CD14-positive monocyte (primary cell): ENCODE measurements at regions not wholly inside any gene's neighbourhood (a gene's known extent, or its start where the extent isn't known, plus 50 kb on each side); places are given as distances from the start of the nearest gene placed in this dataset.

Experiments used
- DNase-seq, 3 donors: peaks; one replicate each; pipeline ENCODE4 v3.0.0-alpha.2; 2011 to 2022
- H2AFZ ChIP-seq: 2 replicates; pipeline ENCODE4 v1.6.0; 2012; ENCODE audit warnings: mild to moderate bottlenecking, low read depth, low read length, inconsistent platforms; ENCODE audit not compliant: insufficient read depth, poor library complexity, severe bottlenecking
- H3K27ac ChIP-seq, 2 donors: 1 replicate in 1 of 2; 2 replicates in 1 of 2; pipeline ENCODE4 v1.5.1; 2012 to 2013; ENCODE audit warnings: low read length in 2 of 2, control low read depth in 1 of 2, inconsistent platforms in 1 of 2, low read depth in 1 of 2, mild to moderate bottlenecking in 1 of 2
- H3K27me3 ChIP-seq, 2 donors: one replicate each; pipeline versions ENCODE4 v1.6.0 to v1.6.1; 2011 to 2013; ENCODE audit warnings: low read length in 2 of 2; ENCODE audit not compliant: control insufficient read depth in 2 of 2, insufficient read depth in 2 of 2
- H3K36me3 ChIP-seq, 2 donors: replicated peaks in 1 of 2; 1 replicate in 1 of 2; 2 replicates in 1 of 2; pipeline versions ENCODE4 v1.5.1 to v1.6.1; 2012 to 2013; ENCODE audit warnings: low read length in 2 of 2, control low read depth in 1 of 2, inconsistent platforms in 1 of 2, mild to moderate bottlenecking in 1 of 2; ENCODE audit not compliant: insufficient read depth in 2 of 2, control insufficient read depth in 1 of 2
- H3K4me1 ChIP-seq, 2 donors: 1 replicate in 1 of 2; 2 replicates in 1 of 2; pipeline versions ENCODE4 v1.5.1 to v1.6.1; 2012 to 2013; ENCODE audit warnings: low read length in 2 of 2, control low read depth in 1 of 2, inconsistent platforms in 1 of 2, mild to moderate bottlenecking in 1 of 2, moderate library complexity in 1 of 2; ENCODE audit not compliant: insufficient read depth in 2 of 2, control insufficient read depth in 1 of 2
- H3K4me2 ChIP-seq: replicated peaks from 2 replicates; pipeline ENCODE3; 2012; ENCODE audit warnings: low read length, moderate library complexity, mild to moderate bottlenecking; ENCODE audit not compliant: poor library complexity, severe bottlenecking; ENCODE audit errors: extremely low read depth
- H3K4me3 ChIP-seq, 3 experiments: fragments of 200-600 bp in 1 of 3; sonication (generic) in 1 of 3; replicated peaks in 1 of 3; 1 replicate in 2 of 3; 2 replicates in 1 of 3; pipeline ENCODE4 v1.5.1; 2011 to 2013; ENCODE audit warnings: low read length in 3 of 3, mild to moderate bottlenecking in 3 of 3, control low read depth in 2 of 3, low read depth in 2 of 3, inconsistent platforms in 1 of 3, moderate library complexity in 1 of 3
- H3K79me2 ChIP-seq: 2 replicates; pipeline ENCODE4 v1.6.0; 2012; ENCODE audit warnings: mild to moderate bottlenecking, control low read depth, inconsistent platforms, low read length, moderate library complexity; ENCODE audit not compliant: insufficient read depth
- H3K9ac ChIP-seq: 2 replicates; pipeline ENCODE4 v1.6.0; 2017; ENCODE audit warnings: low read length, mild to moderate bottlenecking; ENCODE audit not compliant: insufficient read depth, poor library complexity, severe bottlenecking
- H3K9me3 ChIP-seq, 2 donors: replicated peaks in 1 of 2; 1 replicate in 1 of 2; 2 replicates in 1 of 2; pipeline versions ENCODE4 v1.5.1 to v1.6.1; 2012 to 2013; ENCODE audit warnings: low read length in 2 of 2, control low read depth in 1 of 2; ENCODE audit not compliant: control insufficient read depth in 1 of 2, insufficient read depth in 1 of 2
- H4K20me1 ChIP-seq: 2 replicates; pipeline ENCODE4 v1.6.0; 2012; ENCODE audit warnings: mild to moderate bottlenecking, low read length, control low read depth, moderate library complexity; ENCODE audit not compliant: insufficient read depth
- H3K27ac Mint-ChIP-seq, 7 donors: one replicate each; pipeline ENCODE4 v1.8.0; 2020; ENCODE audit warnings: mild to moderate bottlenecking in 7 of 7, mixed read lengths in 7 of 7, moderate library complexity in 6 of 7, inconsistent platforms in 2 of 7
- H3K27me3 Mint-ChIP-seq, 3 donors: one replicate each; pipeline ENCODE4 v1.8.0; 2021 to 2022; ENCODE audit warnings: low read depth in 3 of 3, mild to moderate bottlenecking in 3 of 3, mixed read lengths in 3 of 3, moderate library complexity in 3 of 3, inconsistent platforms in 1 of 3
- H3K36me3 Mint-ChIP-seq, 2 donors: one replicate each; pipeline ENCODE4 v1.8.0; 2020; ENCODE audit warnings: mixed read lengths in 2 of 2, inconsistent platforms in 1 of 2, mild to moderate bottlenecking in 1 of 2
- H3K4me1 Mint-ChIP-seq: one replicate; pipeline ENCODE4 v1.8.0; 2020; ENCODE audit warnings: mild to moderate bottlenecking, mixed read lengths
- H3K4me3 Mint-ChIP-seq, 2 donors: one replicate each; pipeline ENCODE4 v1.8.0; 2020; ENCODE audit warnings: mild to moderate bottlenecking in 2 of 2, mixed read lengths in 2 of 2, moderate library complexity in 1 of 2
- H3K9me3 Mint-ChIP-seq, 7 donors: one replicate each; pipeline ENCODE4 v1.8.0; 2020 to 2022; ENCODE audit warnings: mixed read lengths in 7 of 7, mild to moderate bottlenecking in 6 of 7, moderate library complexity in 6 of 7, inconsistent platforms in 2 of 7
- CTCF ChIP-seq: fragments of 200-600 bp; IDR thresholded peaks from one replicate; pipeline ENCODE4 v1.8.0; 2022; ENCODE audit warnings: antibody characterized with exemption, mild to moderate bottlenecking
- WGBS: methylation state at CpG from one replicate; pipeline ENCODE4 v1.1.5; 2013; ENCODE audit warnings: missing lambda C conversion rate; ENCODE audit not compliant: insufficient coverage; 5-methylcytosine and 5-hydroxymethylcytosine counted together
- intact Hi-C, 2 donors: fragments of 100-400 bp; cut with micrococcal nuclease; formaldehyde crosslinking; loops; one replicate each; pipeline versions ENCODE4 v1.15.0 to v1.15.1; 2023

GRCh38 chr3:13167829-13168228 is 94.6 kb upstream of the IQSEC1 start:
- Mint-ChIP-seq H3K27ac (no peak overlapping the region), H3K9me3 (peaks cover 0 to 3% (median 0%) of the 10 kb centered on the region in 7 donors), H3K4me3 (no peak overlapping the region), H3K27me3 (peaks cover 0 to 3% (median 1%) of the 10 kb centered on the region in 3 donors), H3K36me3 (no peaks in the 10 kb centered on the region), H3K4me1 (no peaks in the 10 kb centered on the region)
- Histone ChIP-seq H2AFZ (no peak overlapping the region), H3K27me3 (no peaks in the 10 kb centered on the region), H3K4me2 (no peak overlapping the region), H3K9me3 (no peaks in the 10 kb centered on the region), H4K20me1 (no peaks in the 10 kb centered on the region), H3K27ac (no peak overlapping the region), H3K36me3 (no peaks in the 10 kb centered on the region), H3K9ac (no peak overlapping the region), H3K4me1 (no peaks in the 10 kb centered on the region), H3K4me3 (no peak overlapping the region), H3K79me2 (no peaks in the 10 kb centered on the region)
- intact Hi-C loops, result no loop called here
- WGBS, result 100% methylated on average over 1 of the region's 2 CpGs
- DNase-seq, result no peak
- no peak for TF ChIP-seq CTCF

- Mint-ChIP-seq H3K36me3 (no peaks in the 10 kb centered on the region), H3K4me3 (no peak overlapping the region), H3K9me3 (peaks cover 0 to 3% (median 0%) of the 10 kb centered on the region in 7 donors), H3K27ac (no peak overlapping the region), H3K27me3 (peaks cover 0 to 3% (median 3%) of the 10 kb centered on the region in 3 donors), H3K4me1 (no peaks in the 10 kb centered on the region)
- no peaks in the 10 kb centered on the region for H3K9me3 ChIP-seq
- no peak overlapping the region for H3K4me2 ChIP-seq
- no peaks in the 10 kb centered on the region for H3K36me3 ChIP-seq
- H3K4me1 ChIP-seq, result no peaks in the 10 kb centered on the region
- H3K79me2 ChIP-seq, result no peaks in the 10 kb centered on the region
- no peaks in the 10 kb centered on the region for H4K20me1 ChIP-seq
- no peak overlapping the region for H3K9ac ChIP-seq
- TF ChIP-seq CTCF, result no peak
- H3K27me3 ChIP-seq, result no peaks in the 10 kb centered on the region
- 93% methylated on average over 10 of the region's 11 CpGs for WGBS
- no peak overlapping the region for H3K27ac ChIP-seq
- H3K4me3 ChIP-seq, result no peak overlapping the region
- intact Hi-C loops, result no loop called here
- DNase-seq, result no peak
- H2AFZ ChIP-seq, result no peak overlapping the region
Observed at GRCh38 chr3:13167064-13167743, 94.0 kb upstream of the IQSEC1 start.
